WI38 (cell line): ENCODE measurements at regions not wholly inside any gene's neighbourhood (a gene's known extent, or its start where the extent isn't known, plus 50 kb on each side); places are given as distances from the start of the nearest gene placed in this dataset.

Source experiments
- H3K4me3 ChIP-seq: 2 replicates; pipeline ENCODE4 v1.5.1; 2011; ENCODE audit warnings: low read depth, mild to moderate bottlenecking, control low read depth, low read length
- CTCF ChIP-seq: IDR thresholded peaks from 2 replicates; pipeline ENCODE4 v1.5.1; 2012; ENCODE audit warnings: low read depth, mild to moderate bottlenecking, control low read depth, low read length

- no peak overlapping the region for H3K4me3 ChIP-seq
- TF ChIP-seq CTCF = no peak
These were observed 1018.3 kb downstream of the ZPLD1 start for GRCh38 chr3:103453152-103453551.

GRCh38 chr3:103459815-103460214, 1025.0 kb downstream of the ZPLD1 start:
- TF ChIP-seq CTCF = no peak
- no peak overlapping the region for H3K4me3 ChIP-seq

GRCh38 chr3:103470498-103470897, 1035.7 kb downstream of the ZPLD1 start:
- no peak overlapping the region for H3K4me3 ChIP-seq
- no peak for TF ChIP-seq CTCF

DNA sequence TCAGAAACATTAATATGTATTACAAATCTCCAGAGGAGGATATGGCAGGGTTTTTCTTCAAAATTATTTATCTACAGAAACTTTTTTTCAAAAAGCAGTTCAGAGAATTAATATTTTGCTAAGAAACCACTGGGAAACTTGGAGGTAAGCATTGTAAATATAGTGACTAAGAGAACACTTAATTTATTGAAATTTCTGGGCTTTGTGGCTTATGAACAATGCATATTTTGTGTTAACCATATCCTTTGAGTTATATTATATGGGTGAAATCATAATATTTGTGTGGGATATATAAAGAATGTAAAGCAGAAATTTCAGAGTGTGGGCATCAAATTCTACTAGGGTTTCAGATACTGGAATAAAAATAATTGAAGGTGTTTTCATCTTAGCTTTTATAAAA, 1059.2 kb downstream of the ZPLD1 start:
- H3K4me3 ChIP-seq = no peak overlapping the region
- no peak for TF ChIP-seq CTCF

- TF ChIP-seq CTCF = no peak
These were observed 1059.7 kb downstream of the ZPLD1 start for GRCh38 chr3:103494512-103494911.

GRCh38 chr3:103495186-103495585, 1060.4 kb downstream of the ZPLD1 start:
- no peak overlapping the region for H3K4me3 ChIP-seq
- no peak for TF ChIP-seq CTCF

More at GRCh38 chr3:103494512-103494911, 1059.7 kb downstream of the ZPLD1 start:
- no peak overlapping the region for H3K4me3 ChIP-seq

DNA sequence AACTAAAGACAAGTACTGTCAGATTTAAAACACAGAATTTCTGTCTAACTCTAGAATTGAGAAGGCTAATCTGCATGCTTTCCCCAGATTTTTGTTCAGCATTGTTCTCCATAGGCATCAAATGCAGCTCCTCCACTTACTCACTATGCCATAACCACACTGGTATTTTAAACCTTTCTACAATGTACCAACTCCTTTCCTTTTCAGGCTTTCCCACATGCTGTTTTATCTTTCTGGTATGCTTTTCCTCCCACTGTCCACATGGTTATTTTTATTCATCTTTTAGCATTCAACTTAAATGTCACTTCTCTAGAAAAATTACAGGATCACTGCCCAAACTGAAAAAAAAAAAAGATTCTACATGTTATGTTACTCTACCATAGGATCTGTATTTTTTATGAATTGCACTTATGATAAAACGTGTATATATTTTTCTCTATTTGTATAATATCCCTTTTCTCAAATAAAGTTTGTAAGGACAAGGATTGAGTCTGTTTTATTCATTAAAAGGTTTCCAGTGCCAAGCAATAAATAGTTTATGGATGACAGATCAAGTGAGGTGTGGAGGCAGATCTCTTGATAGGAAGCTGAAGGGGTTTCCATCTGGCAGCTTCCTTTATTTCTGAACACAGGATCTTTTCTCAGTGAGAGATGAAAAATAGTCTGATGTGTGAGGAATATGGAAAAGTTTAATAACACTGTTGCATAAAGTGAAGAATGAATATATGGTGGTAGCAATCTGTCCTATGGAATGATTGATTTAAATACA, 1064.5 kb downstream of the ZPLD1 start:
- no peak for TF ChIP-seq CTCF
- no peak overlapping the region for H3K4me3 ChIP-seq
